AG09309 (cell line): ENCODE measurements at regions not wholly inside any gene's neighbourhood (a gene's known extent, or its start where the extent isn't known, plus 50 kb on each side); places are given as distances from the start of the nearest gene placed in this dataset.
"Not testable (repeated sequence)": the region's sequence is repeated elsewhere in the genome, so short reads cannot be mapped to it uniquely, and the experiment has no call there.

Experiments used
- DNase-seq: peaks from one replicate; pipeline ENCODE4 v3.0.0-alpha.2; 2010; ENCODE audit warnings: low read depth
- H3K4me3 ChIP-seq: 2 replicates; pipeline ENCODE4 v1.5.1; 2011; ENCODE audit warnings: mild to moderate bottlenecking, low read depth, low read length, moderate library complexity; ENCODE audit not compliant: control insufficient read depth
- CTCF ChIP-seq: IDR thresholded peaks from 2 replicates; pipeline ENCODE4 v1.5.1; 2011; ENCODE audit warnings: mild to moderate bottlenecking, low read depth, low read length, inconsistent platforms; ENCODE audit not compliant: insufficient read depth, control insufficient read depth; ENCODE audit errors: missing control alignments

GRCh38 chr2:194491409-194492115 is 1165.5 kb upstream of the SLC39A10 start:
- TF ChIP-seq CTCF = no peak
- DNase-seq = no peak

GRCh38 chr2:194486326-194486725 is 1170.7 kb upstream of the SLC39A10 start:
- no peak for DNase-seq
- no peak for TF ChIP-seq CTCF

More at GRCh38 chr2:194491409-194492115, 1165.5 kb upstream of the SLC39A10 start:
- no peak overlapping the region for H3K4me3 ChIP-seq

GRCh38 chr2:194483041-194483440 is 1174.0 kb upstream of the SLC39A10 start:
- no peak for TF ChIP-seq CTCF
- H3K4me3 ChIP-seq = no peak overlapping the region
- no peak for DNase-seq

More at GRCh38 chr2:194486326-194486725, 1170.7 kb upstream of the SLC39A10 start:
- no peak overlapping the region for H3K4me3 ChIP-seq

- no peak for DNase-seq
- TF ChIP-seq CTCF = no peak
- no peak overlapping the region for H3K4me3 ChIP-seq
These were observed 1191.4 kb upstream of the SLC39A10 start for GRCh38 chr2:194465641-194466040.

DNA sequence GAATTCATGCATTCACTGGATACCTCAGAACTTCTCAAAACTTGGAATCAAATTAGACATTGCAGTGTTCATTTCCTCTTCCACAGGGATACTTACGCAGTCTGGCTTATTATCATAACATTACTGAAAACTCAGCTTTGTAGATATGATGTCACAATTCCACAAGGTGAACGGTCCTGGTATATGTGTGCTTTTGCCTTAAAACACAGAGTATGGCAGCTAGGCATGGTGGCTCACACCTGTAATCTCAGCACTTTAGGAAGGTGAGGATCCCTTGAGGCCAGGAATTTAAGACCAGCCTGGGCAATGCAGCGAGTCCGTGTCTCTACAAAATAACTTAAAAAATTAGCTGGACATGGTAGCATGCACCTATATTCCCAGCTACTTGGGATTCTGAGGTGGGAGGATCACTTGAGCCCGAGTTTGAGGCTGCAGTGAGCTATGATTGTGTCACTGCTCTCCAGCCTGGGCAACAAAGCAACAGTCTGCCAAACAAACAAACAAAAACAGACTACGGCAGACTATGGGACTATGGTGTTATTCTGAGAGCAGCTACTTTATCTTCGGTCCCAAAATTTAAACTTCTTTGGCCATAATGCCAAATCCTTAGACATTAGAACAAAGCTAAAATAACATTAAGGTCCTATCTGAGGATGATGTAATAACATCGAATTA is 1191.9 kb upstream of the SLC39A10 start:
- no peak for TF ChIP-seq CTCF
- no peak for DNase-seq
- no peak overlapping the region for H3K4me3 ChIP-seq

- not testable (repeated sequence) for DNase-seq, H3K4me3 ChIP-seq
These were observed 1194.1 kb upstream of the SLC39A10 start for GRCh38 chr2:194462883-194463282.

GRCh38 chr2:194455358-194455757 is 1201.7 kb upstream of the SLC39A10 start:
- no peak for DNase-seq
- no peak overlapping the region for H3K4me3 ChIP-seq
- TF ChIP-seq CTCF = no peak
